ENCODE measurements at regions not wholly inside any gene's neighbourhood (a gene's known extent, or its start where the extent isn't known, plus 50 kb on each side); places are given as distances from the start of the nearest gene placed in this dataset.

DNA sequence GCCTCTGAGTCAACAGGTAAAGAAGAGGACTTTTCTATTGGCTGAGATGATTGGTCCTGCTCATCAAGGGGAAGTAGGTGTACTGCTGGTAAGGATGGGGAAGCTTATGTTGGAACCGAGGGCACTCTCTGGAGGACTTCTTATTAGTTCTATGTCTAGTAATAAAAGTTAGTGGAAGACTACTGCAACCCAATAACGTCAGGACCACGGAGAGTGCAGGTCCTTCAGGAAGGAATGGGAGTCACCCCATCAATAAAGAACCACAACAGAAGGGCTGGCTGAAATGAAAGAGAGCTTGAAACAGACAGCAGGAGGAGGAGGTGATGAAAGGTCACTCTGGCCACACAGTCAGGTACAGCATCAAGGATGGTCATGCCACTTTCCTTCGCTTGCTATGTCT lies 68.8 kb upstream of the PRR23E start:
- Histone ChIP-seq H3K27me3 (no peaks in the 10 kb centered on the region), H3K4me1 (ENCODE audit: insufficient read depth) (no peaks in the 10 kb centered on the region), H3K4me3 (no peak overlapping the region), H3K27ac (no peak overlapping the region), H3K9me3 (no peaks in the 10 kb centered on the region), H3K36me3 (no peaks in the 10 kb centered on the region)
- intact Hi-C loops (cut with DNase I): no loop called here
- no peak for TF ChIP-seq POLR2A (IDR thresholded peaks at IDR 0.05)
- no peak for TF ChIP-seq EP300 (IDR thresholded peaks at IDR 0.05)
- 38 to 50% (median 43%) methylated on average over 4 of the region's 4 CpGs for WGBS, 3 donors
- no peak for DNase-seq

DNA sequence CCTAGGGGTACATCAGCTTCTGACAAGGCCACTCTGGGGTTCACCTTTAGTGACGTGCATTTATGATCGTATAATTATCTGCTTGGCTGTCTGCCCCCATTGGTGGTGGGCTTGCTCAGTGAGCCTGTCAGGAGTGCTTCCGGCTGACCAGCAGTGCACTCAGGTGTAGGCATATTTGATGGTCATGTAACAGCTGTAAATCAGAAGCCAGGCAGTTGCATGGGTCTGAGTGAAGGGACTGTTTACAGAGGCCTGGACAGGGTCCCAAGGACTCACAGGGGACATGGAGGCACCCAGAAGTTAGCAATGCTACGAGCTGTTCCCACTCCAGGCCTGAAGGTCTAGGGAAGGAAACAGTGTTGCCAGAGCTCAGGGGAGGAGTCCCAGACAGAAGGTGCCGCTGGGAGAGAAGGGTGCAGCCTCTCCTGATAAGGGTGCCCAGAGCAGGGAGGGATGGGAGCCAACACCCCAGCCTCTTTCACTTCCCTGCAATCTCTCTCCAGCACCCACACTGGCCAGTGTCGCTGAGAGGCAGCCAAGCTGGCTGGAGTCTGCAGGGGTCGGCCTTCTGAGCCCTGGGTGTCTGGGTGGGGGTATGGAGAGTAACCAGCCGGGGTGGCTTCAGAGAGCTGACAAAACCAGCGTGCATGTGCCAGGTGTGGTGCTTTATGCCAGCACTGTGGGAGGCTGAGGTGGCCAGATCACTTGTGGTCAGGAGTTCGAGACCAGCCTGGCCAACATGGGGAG lies 61.3 kb upstream of the PRR23E start:
- no peak for DNase-seq
- Histone ChIP-seq H3K4me3 (no peak overlapping the region), H3K9me3 (no peaks in the 10 kb centered on the region), H3K36me3 (no peaks in the 10 kb centered on the region), H3K4me1 (ENCODE audit: insufficient read depth) (peaks cover 1% of the 10 kb centered on the region), H3K27ac (no peak overlapping the region), H3K27me3 (no peaks in the 10 kb centered on the region)
- TF ChIP-seq, protein P1, sequence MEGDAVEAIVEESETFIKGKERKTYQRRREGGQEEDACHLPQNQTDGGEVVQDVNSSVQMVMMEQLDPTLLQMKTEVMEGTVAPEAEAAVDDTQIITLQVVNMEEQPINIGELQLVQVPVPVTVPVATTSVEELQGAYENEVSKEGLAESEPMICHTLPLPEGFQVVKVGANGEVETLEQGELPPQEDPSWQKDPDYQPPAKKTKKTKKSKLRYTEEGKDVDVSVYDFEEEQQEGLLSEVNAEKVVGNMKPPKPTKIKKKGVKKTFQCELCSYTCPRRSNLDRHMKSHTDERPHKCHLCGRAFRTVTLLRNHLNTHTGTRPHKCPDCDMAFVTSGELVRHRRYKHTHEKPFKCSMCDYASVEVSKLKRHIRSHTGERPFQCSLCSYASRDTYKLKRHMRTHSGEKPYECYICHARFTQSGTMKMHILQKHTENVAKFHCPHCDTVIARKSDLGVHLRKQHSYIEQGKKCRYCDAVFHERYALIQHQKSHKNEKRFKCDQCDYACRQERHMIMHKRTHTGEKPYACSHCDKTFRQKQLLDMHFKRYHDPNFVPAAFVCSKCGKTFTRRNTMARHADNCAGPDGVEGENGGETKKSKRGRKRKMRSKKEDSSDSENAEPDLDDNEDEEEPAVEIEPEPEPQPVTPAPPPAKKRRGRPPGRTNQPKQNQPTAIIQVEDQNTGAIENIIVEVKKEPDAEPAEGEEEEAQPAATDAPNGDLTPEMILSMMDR (IDR thresholded peaks at IDR 0.05): no peak
- no peak for TF ChIP-seq EP300 (IDR thresholded peaks at IDR 0.05)
- no peak for TF ChIP-seq POLR2A (IDR thresholded peaks at IDR 0.05)
- 74 to 76% (median 75%) methylated on average over 10 of the region's 10 CpGs for WGBS, 3 donors
- intact Hi-C loops (cut with DNase I): no loop called here

DNA sequence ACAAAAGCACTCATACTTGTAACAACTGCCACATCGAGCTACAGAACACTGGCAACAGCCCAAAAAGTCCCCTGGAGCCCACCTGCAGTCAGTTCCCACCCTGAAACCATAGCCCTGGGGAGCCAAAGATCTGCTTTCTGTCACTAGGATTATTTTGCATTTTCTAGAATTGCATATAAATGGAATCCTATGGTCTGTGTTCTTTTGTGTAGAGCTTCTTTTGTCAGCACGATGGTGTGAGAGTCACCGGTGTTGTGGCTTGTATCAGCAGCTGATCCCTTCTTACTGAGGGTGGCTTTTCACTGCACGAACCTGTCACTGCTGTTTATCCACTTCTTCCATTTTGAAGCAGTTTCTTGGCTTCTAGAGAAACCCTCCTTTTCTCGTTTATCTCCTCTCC lies 60.1 kb upstream of the PRR23E start:
- Histone ChIP-seq H3K4me3 (no peak overlapping the region), H3K4me1 (ENCODE audit: insufficient read depth) (peaks cover 1% of the 10 kb centered on the region), H3K27me3 (no peaks in the 10 kb centered on the region), H3K27ac (no peak overlapping the region), H3K9me3 (no peaks in the 10 kb centered on the region), H3K36me3 (no peaks in the 10 kb centered on the region)
- intact Hi-C loops (cut with DNase I): no loop called here
- TF ChIP-seq EP300 (IDR thresholded peaks at IDR 0.05) (no peak), POLR2A (IDR thresholded peaks at IDR 0.05) (no peak)
- TF ChIP-seq, protein P1 (IDR thresholded peaks at IDR 0.05): no peak
- DNase-seq: no peak
- WGBS, 3 donors: 48 to 56% (median 51%) methylated on average over 5 of the region's 5 CpGs

DNA sequence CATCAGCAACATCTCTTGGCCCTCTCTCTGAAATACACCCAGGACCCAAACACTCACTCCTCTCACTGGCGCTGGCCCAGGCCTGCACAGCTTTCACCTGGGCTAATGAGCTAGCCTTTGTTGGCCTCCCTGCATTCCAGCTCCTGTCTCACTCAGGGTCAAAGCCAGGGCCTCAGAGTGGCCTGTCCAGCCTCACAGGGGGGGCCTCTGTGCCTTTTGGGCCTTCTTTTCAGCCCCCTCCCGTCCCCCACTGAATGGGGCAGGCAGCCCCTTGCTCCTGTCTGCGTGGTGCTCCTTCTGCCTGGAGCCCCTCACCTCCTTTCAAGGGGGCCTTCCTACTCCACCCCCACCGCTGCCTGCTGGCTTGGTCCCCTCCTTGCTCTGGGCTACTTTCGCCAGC lies 59.0 kb upstream of the PRR23E start:
- TF ChIP-seq EP300 (IDR thresholded peaks at IDR 0.05): no peak
- TF ChIP-seq POLR2A (IDR thresholded peaks at IDR 0.05): no peak
- TF ChIP-seq, protein P1 (IDR thresholded peaks at IDR 0.05): no peak
- Histone ChIP-seq H3K36me3 (no peaks in the 10 kb centered on the region), H3K4me3 (no peak overlapping the region), H3K4me1 (ENCODE audit: insufficient read depth) (peaks cover 1% of the 10 kb centered on the region), H3K9me3 (no peaks in the 10 kb centered on the region), H3K27ac (no peak overlapping the region), H3K27me3 (no peaks in the 10 kb centered on the region)
- intact Hi-C loops (cut with DNase I): no loop called here
- DNase-seq: no peak
- 87 to 93% (median 90%) methylated on average over 5 of the region's 5 CpGs for WGBS, 3 donors

DNA sequence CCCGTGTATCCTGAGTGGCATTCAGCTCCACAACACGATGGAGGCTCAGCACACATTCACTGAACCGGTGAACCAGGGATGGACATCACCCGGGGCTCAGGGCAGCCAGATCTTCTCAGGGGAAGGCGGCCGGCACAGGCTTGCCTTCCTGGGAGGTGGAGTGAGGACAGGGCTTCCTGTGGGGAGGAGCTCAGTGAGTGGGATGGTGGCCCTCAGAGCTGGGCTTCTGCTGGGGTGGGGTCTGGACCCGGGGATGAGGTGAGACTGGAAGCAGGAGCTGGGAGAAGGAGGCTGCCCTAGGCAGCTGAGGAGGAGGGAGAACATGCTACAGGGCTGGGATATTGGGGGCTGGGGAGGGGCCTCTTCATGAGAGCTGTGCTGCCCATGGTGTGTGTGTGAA lies 58.5 kb upstream of the PRR23E start:
- no peaks in the 10 kb centered on the region for H3K36me3 ChIP-seq
- TF ChIP-seq EP300 (IDR thresholded peaks at IDR 0.05): no peak
- WGBS, 3 donors: 54 to 58% (median 56%) methylated on average over 7 of the region's 7 CpGs

More for the DNA sequence above, 58.5 kb upstream of the PRR23E start:
- no peak for DNase-seq
- Histone ChIP-seq H3K27me3 (no peaks in the 10 kb centered on the region), H3K27ac (no peak overlapping the region), H3K4me1 (ENCODE audit: insufficient read depth) (peaks cover 1% of the 10 kb centered on the region), H3K9me3 (no peaks in the 10 kb centered on the region), H3K4me3 (no peak overlapping the region)
- intact Hi-C loops (cut with DNase I): no loop called here

All from ovary (tissue), 7 donors.